Amniotic epithelial cell (primary cell): ENCODE measurements at regions not wholly inside any gene's neighbourhood (a gene's known extent, or its start where the extent isn't known, plus 50 kb on each side); places are given as distances from the start of the nearest gene placed in this dataset.
A peak's percentile ranks its signal among the peaks of the same experiment; 100 is the strongest.

ENCODE experiments used
- DNase-seq: peaks from one replicate; pipeline ENCODE4 v3.0.0-alpha.2; 2010; ENCODE audit warnings: low read depth

GRCh38 chr6:23417133-23417532, 708.9 kb upstream of the NRSN1 start:
- DNase-seq: no peak

DNA sequence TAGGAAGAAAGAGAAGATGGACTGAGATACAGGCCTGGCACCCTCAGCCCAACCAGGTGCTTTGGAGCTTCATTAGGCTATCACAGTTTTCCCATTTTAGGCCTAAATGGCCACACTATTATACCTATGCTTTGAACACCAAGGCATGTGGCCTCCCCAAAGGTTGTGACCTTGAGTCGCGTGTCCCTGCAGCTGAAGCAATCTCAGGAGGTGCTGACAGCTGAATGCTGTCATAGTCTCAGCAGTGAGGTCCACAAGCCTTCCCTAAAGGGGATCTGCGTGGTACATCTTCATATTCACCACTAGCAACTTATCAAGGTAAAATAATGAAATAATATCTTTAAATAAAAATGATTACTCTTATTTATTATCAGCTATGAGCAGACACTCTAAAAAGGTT, 707.9 kb upstream of the NRSN1 start:
- DNase-seq: no peak

DNA sequence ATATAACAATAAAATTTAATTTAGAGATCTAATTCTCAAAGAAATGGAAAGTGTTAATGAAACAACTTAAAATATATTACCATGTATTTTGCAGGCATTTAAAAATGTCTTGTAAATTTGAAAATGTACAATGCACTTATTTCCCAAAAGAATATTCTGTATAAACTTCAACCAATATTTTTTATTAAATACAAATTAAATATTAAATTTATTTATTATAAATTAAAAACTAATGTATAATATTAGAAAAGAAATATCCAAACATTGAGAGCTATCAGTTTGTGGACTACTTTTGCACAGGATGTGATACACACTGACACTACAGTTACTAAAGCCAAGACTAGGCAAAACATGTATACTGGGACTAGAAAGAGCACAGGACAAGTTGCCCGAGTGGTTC, 707.0 kb upstream of the NRSN1 start:
- DNase-seq: no peak

GRCh38 chr6:23420659-23421350, 705.2 kb upstream of the NRSN1 start:
- no peak for DNase-seq

- no peak for DNase-seq
These were observed 701.4 kb upstream of the NRSN1 start for GRCh38 chr6:23424584-23424983.

DNA sequence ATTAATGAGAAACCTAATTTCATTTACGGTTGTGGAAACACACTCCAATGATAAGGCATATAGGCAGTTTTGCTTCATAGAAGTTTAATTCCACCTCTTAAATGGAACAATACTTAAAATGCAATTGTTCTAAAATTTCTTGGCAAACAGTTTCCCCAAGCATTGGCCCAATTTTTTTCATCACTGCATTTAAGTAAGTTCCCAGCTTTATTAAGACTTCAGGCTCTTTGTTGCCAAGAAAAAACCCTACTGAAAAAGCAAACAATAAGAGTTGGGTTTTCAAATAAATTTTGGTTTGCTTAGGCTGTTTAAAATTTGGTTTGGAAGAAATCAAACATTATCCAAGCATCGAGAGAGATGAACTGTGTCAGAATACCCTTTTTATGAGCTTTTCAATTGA, 690.9 kb upstream of the NRSN1 start:
- no peak for DNase-seq

- DNase-seq: no peak
These were observed 690.2 kb upstream of the NRSN1 start for GRCh38 chr6:23435798-23436197.

- no peak for DNase-seq
These were observed 684.1 kb upstream of the NRSN1 start for GRCh38 chr6:23441808-23442461.

DNA sequence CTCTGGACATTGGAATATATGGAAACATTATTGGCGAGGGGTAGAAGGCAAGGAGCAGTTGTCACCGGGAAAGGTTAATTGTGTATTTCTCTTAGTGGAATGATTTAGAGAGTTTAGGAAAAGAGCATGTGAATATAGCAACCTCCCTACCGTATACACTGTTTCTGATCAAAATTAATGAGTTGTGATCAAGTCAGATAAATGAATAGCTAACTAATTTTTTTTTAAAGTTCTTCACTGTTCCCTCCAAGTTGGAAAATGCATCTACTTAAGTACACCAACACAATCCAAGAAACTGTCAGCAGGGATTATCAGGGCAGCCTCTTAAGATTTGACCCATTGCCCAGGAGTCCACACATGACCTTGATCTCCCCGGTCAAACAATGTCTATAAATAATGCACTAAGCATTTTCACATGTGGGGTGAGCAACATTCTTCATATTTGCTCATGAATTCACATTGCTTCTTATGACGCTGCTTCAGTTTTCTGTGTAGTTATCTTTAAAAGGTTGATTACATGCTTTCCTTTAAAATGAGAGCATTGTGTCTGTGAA, 680.8 kb upstream of the NRSN1 start:
- DNase-seq: peak; percentile 82

DNA sequence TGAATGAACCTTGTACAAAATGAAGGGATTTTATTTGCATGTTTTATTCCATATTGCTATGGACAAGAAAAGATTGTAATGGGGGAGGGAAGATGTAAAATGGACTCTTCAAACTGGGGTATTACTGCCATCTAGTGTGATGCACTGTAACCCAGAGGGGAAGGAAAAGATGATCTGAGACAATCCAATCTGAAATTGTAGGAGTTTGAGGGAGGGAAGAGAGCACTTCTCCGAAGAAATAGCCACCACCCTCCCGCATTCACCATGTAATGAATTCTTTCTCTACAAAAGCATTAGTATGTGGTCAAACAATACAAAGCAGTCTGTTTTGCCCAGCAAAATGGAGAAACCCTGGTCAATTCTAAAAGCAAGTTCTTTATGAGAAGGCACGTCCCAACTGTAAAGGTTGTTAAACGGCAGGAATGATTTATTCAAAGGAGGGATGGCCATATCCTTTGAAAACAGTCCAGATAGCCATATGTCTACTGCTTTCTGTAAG, 679.5 kb upstream of the NRSN1 start:
- DNase-seq: peak; percentile 59

DNA sequence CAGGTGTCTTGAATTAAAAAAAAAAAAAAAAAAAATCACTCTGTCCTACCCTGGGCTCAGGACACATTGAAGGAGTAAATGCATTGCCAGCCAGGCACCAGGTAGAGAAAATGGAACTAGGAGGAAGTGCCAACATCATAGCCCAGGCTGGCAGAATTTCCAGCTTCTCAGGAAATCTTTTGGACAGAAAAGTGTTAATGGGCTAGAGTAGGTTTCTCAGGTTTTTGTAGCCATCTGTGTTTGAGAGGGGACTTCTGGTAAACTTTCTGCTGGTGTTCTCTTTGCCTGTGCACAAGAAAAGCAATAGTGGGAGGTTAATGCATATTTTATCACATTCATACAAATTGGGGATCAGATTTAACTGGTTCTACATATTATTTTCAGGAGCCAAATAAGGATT, 678.3 kb upstream of the NRSN1 start:
- DNase-seq: no peak

DNA sequence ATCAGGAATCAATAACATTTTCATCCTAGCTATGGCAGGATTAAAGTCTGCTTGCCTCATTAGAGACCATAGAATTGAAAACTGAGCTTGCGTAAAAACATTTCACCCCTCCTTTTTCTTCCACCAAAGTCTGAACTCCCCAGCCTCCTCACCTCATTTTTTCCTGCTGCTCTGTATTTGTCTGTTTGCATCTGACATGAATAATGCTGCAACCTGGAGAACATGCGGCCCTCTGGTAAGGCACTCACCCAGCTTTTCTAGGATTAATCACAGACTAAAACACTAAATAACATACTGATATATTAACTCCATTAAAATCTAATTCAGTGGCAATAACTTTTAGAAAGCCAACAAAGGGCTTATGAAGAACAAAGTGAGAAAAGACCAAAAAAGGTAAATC, 677.7 kb upstream of the NRSN1 start:
- DNase-seq: no peak

DNA sequence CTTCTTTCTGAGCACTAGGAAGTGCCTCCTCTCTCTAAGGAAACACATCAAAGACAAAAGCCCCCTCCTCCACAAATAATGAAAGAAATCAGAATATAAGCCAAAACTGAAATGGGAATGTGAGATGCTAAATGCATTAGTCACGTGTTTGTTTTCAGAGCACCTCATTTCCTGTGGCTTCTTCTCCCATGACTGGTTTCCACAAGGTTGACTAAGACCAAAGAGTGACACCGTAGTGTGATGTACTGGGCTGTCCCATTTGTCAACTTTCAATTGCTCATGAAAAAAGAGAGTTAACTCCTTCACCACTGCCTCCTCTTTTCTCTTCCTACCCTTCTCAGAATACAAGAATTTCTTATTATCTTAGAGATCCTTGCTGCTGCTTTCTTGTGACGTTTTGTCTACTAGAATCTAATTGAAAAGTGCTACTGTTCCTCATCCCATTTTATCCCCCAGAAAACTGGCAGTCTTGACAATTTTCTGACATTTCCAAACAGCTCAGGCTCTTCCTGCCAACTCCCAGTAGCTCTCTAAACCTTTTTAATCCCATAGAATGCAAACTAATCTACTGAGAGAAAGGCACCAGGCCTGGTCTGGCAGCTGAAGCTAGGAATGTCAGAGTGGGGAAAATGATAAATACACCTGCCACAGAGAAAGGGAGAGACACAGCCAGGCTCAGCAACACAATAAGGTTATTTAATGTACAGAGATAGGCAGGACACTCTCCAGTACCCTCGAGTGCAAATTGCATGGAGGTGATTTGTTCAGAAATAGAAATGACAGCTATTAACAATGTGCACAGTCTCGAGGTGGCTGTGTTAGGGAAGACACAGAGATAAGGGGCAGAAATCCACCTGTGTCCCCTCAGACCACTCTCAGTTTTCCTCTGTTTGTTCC, 671.7 kb upstream of the NRSN1 start:
- peak; percentile 23 for DNase-seq

DNA sequence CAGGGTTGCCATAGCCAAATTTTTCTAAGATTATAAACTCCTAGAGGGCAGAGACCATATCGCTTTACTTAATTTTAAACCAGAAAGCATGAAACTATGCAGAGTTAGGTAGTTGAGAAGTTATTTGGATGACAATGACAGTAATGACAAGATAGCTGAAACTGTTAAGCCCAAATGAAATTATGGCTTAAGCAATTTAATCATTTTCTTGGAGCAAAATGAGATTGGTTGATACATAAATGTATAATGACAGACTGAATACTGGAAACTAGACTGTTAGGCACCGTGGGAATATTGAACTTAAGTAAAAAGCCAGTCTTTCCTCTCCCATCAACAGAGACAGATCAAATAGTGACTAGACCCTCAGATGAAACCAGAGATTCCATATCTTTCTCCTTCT, 670.3 kb upstream of the NRSN1 start:
- DNase-seq: no peak

GRCh38 chr6:23456396-23456795, 669.6 kb upstream of the NRSN1 start:
- DNase-seq: no peak

DNA sequence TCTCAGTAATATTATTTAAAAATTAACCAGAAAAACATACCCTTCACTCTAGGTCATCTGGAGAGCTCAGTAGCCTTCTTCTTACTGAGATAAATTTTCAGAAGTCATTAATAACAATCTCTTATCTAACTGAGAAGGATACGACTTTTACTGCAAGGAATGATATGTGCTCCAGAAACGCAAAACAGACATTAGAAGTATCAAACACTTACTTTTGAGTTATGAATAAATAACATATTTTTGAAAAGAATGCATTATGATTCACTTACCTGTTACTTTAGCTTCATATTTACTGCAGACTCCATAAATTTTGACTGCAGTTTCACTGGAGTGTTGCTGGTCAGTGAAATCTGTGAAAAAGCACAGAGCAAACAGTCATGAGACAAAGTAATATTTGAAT, 668.7 kb upstream of the NRSN1 start:
- peak; percentile 3 for DNase-seq

DNA sequence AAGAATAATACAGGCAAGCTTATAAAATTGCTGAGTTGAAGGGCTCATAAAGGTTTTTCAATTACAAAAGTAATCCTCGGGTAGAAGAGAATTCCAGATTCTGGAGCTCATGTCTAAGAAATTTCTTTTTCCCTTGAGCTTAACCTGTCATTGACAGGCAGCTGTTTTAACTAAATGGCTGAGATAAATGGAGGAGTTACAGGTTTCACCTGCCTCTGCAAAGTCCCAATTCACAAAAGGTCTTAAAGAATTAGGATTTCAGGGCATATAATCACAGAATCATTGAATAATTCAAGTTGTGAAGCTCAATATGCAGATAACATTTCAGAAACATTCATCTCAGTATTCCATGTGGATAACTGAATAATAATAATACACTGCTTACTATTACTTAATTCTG, 660.1 kb upstream of the NRSN1 start:
- DNase-seq: no peak

GRCh38 chr6:23477586-23477985, 648.4 kb upstream of the NRSN1 start:
- no peak for DNase-seq

- no peak for DNase-seq
These were observed 647.7 kb upstream of the NRSN1 start for GRCh38 chr6:23478312-23478711.

- no peak for DNase-seq
These were observed 642.1 kb upstream of the NRSN1 start for GRCh38 chr6:23483896-23484295.

GRCh38 chr6:23494367-23494766, 631.6 kb upstream of the NRSN1 start:
- DNase-seq: no peak

- peak; percentile 10 for DNase-seq
These were observed 628.0 kb upstream of the NRSN1 start for GRCh38 chr6:23498013-23498412.

DNA sequence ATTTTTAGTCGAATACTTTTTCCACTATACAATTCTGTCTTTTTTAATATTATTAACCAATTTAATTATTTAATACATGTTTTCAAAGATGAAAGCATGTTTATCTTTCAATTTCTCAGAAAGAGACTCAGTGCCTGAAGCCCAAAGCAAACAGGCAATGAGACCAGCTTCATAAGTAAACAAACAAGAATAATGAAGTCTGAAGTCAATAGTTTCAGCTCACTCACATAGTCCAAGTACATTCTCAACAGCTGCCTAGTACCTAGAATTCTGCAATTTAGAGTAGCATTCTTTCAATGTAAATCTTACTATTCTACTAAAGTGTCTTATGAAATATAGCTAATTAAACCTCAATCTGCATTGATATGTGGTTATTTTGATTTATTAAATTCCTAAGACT, 626.5 kb upstream of the NRSN1 start:
- DNase-seq: no peak
